Muscle of leg (tissue), 3 donors: ENCODE measurements at regions not wholly inside any gene's neighbourhood (a gene's known extent, or its start where the extent isn't known, plus 50 kb on each side); places are given as distances from the start of the nearest gene placed in this dataset.

Source experiments
- DNase-seq: peaks from one replicate; pipeline ENCODE4 v3.0.0; 2013
- H3K27ac ChIP-seq: one replicate; pipeline ENCODE4 v1.5.1; 2013; ENCODE audit warnings: mild to moderate bottlenecking, low read length, control low read depth
- H3K27me3 ChIP-seq: one replicate; pipeline ENCODE4 v1.6.1; 2013; ENCODE audit warnings: low read length; ENCODE audit not compliant: control insufficient read depth, insufficient read depth
- H3K36me3 ChIP-seq: one replicate; pipeline ENCODE4 v1.6.1; 2013; ENCODE audit warnings: low read length; ENCODE audit not compliant: control insufficient read depth, insufficient read depth
- H3K4me1 ChIP-seq: one replicate; pipeline ENCODE4 v1.6.1; 2013; ENCODE audit warnings: low read length; ENCODE audit not compliant: control insufficient read depth, insufficient read depth
- H3K4me3 ChIP-seq: one replicate; pipeline ENCODE4 v1.5.1; 2013; ENCODE audit warnings: low read length, control low read depth
- H3K9me3 ChIP-seq: replicated peaks from 2 replicates; pipeline ENCODE4 v1.6.1; 2013; ENCODE audit warnings: low read depth, low read length; ENCODE audit not compliant: control insufficient read depth
- WGBS: methylation state at CpG from one replicate; pipeline ENCODE4 v1.1.5; 2013; ENCODE audit warnings: missing lambda C conversion rate; ENCODE audit not compliant: insufficient coverage; 5-methylcytosine and 5-hydroxymethylcytosine counted together

DNA sequence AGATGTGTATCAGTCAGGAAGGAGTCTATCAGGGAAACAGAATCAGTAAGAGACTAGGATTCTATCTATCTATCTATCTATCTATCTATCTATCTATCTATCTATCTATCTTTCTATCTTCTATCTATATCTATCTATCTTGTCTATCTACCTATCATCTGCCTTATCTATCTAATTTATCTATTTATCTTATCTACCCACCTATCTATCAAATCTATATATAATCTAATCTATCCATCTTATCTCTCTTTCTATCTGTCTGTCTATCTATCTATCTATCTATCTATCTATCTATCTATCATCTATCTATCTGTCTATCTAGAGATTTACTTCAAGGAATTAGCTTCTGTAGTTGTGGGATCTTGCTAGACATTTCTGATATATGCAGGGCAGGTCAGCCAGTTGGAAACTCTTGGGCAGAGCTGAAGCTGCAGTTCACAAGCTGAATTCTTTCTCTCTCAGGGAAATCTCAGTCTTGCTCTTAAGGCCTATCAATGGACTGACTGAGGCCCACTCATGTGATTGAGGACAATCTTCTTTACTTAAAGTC is 140.2 kb upstream of the JUN start:
- no peak for DNase-seq
- Histone ChIP-seq H3K4me1 (peaks cover 12% of the 10 kb centered on the region), H3K27me3 (no peaks in the 10 kb centered on the region), H3K9me3 (no peaks in the 10 kb centered on the region), H3K4me3 (no peak overlapping the region), H3K27ac (no peak overlapping the region), H3K36me3 (no peaks in the 10 kb centered on the region)

DNA sequence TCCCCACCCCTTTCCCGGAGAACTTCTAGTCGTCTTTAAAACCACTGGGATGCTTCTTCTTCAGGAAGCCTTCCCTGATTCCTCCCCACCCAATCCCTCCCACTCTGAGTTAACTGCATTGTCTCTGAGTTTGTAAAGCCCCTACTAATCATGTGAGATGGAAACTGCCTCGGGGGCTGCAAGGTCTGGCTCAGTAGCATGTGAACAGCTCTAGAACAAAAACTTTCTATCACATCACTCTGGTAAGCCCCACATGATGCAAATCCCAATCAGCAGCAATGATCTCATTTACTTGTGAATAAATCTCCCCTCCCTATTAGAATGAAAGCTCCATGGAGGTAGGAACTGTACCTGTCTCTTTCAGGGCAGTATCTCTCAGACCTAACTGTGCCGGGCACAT is 141.0 kb upstream of the JUN start:
- Histone ChIP-seq H3K4me3 (no peak overlapping the region), H3K4me1 (peaks cover 12% of the 10 kb centered on the region), H3K27ac (no peak overlapping the region), H3K27me3 (no peaks in the 10 kb centered on the region), H3K36me3 (no peaks in the 10 kb centered on the region), H3K9me3 (no peaks in the 10 kb centered on the region)
- DNase-seq: no peak
- WGBS: 93% methylated on average over 2 of the region's 4 CpGs

DNA sequence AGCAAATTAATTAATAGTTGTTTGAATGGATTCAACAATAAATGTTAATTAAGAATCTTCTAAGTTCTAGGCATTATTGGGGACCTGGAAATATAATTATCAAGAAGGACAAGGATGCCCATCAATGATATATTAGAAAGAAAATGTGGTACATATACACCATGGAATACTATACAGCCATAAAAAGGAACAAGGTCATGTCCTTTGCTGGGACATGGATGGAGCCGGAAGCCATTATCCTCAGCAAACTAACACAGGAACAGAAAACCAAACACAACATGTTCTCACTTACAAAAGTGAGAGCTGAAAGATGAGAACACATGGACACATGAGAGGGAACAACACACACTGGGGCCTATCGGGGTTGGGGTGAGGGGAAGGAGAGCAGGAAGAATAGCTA is 141.4 kb upstream of the JUN start:
- no CpG with 5 or more reads among the region's 2 CpGs for WGBS
- Histone ChIP-seq H3K4me3 (no peak overlapping the region), H3K9me3 (no peaks in the 10 kb centered on the region), H3K4me1 (peaks cover 12% of the 10 kb centered on the region), H3K27me3 (no peaks in the 10 kb centered on the region), H3K27ac (no peak overlapping the region), H3K36me3 (no peaks in the 10 kb centered on the region)
- DNase-seq: no peak

DNA sequence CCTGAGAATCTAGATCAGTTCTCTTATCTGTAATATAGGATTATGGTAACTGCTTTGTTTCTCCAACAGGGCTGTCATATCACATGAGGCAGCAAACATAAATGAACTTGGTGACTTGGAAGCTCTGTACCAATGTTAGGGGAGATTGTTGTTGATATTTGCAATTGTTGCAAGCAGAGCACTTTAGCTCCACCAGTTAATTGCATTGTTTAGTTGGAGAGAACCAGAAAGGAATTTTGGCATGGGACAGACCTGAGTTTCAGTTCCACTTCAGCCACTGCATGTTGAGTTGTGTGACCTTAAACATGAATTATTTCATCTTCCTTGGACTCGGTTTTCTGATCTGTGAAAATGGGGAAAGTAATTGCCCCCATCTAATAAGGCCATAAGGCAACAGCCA is 142.3 kb upstream of the JUN start:
- WGBS: no CpG with 5 or more reads among the region's 1 CpG
- Histone ChIP-seq H3K27me3 (no peaks in the 10 kb centered on the region), H3K4me1 (peaks cover 12% of the 10 kb centered on the region), H3K27ac (no peak overlapping the region), H3K4me3 (no peak overlapping the region), H3K9me3 (no peaks in the 10 kb centered on the region), H3K36me3 (no peaks in the 10 kb centered on the region)
- DNase-seq: no peak

DNA sequence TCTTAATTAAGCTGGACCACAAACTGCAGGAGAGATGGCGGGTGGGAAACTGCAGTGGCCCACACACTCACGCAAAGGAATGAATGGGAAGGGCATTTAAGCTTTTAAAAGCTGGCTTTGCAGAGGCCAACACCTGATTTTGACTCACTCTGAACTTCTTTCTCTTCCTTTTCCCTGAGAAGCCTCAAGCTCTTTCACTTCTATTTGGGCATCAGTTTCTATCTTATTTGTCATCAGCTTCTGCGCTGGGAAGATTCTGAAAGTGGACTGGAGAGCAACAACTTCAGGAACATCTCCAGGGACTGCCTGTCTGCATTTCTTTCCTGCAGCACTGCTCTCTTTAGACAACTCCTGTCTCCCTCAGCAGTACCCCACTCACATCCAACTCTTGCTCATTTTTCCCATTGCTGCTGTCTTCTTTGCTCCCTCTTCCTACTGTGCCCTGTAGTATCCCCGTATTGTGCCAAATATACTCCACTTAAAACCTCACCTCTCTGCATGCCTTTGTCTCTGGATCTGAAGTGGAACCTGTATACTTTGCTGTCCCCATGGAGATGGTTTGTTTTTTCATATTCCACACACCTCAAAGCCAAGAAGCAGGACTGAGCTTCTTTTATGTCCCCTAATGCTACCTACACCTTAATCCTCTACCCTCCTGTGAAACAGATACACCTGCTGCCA is 143.3 kb upstream of the JUN start:
- Histone ChIP-seq H3K4me3 (no peak overlapping the region), H3K27ac (no peak overlapping the region), H3K9me3 (no peaks in the 10 kb centered on the region), H3K36me3 (no peaks in the 10 kb centered on the region), H3K27me3 (no peaks in the 10 kb centered on the region), H3K4me1 (peaks cover 8% of the 10 kb centered on the region)
- no peak for DNase-seq
- 30% methylated on average over 2 of the region's 4 CpGs for WGBS

DNA sequence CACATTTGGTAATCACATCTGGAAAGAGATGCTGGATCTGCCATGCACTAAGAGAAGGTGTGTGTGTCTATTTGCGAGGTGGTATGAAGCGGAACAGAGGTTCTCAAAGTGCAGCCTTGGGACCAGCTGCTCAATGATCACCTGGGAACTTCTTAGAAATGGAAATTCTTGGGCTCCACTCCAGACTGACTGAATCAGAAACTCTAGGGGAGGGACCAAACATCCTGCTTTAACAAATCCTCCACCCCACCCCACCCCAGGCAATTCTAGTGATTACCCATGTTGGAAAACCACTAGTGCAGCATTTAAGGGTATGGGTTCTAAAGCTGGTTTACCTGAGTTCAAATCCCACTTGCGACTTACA is 143.9 kb upstream of the JUN start:
- WGBS: 40% methylated on average over 1 of the region's 3 CpGs
- Histone ChIP-seq H3K4me1 (peaks cover 3% of the 10 kb centered on the region), H3K4me3 (no peak overlapping the region), H3K36me3 (no peaks in the 10 kb centered on the region), H3K9me3 (no peaks in the 10 kb centered on the region), H3K27me3 (no peaks in the 10 kb centered on the region), H3K27ac (no peak overlapping the region)
- no peak for DNase-seq

DNA sequence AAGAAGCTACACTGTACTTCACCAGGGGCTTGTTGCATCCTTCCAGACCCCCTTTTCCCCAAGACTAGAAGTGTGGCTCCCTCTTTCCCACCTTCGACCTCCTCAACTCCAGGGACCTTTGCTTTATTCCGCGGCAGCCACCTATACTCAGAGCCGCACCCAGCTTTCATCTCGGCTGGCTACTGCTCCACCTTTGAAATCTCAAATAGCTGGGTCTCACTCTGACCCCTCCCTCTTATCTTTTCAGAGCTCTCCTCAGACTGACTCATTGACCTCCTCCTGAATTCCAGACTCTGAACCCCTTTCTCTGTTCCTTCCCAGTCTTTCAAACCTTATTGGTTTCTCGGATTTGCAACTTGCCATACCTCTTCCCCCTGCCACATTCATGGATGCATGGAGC is 144.7 kb upstream of the JUN start:
- Histone ChIP-seq H3K27ac (no peak overlapping the region), H3K27me3 (no peaks in the 10 kb centered on the region), H3K4me3 (no peak overlapping the region), H3K4me1 (no peaks in the 10 kb centered on the region), H3K9me3 (no peaks in the 10 kb centered on the region), H3K36me3 (no peaks in the 10 kb centered on the region)
- WGBS: 94% methylated on average over 6 of the region's 6 CpGs
- DNase-seq: no peak

DNA sequence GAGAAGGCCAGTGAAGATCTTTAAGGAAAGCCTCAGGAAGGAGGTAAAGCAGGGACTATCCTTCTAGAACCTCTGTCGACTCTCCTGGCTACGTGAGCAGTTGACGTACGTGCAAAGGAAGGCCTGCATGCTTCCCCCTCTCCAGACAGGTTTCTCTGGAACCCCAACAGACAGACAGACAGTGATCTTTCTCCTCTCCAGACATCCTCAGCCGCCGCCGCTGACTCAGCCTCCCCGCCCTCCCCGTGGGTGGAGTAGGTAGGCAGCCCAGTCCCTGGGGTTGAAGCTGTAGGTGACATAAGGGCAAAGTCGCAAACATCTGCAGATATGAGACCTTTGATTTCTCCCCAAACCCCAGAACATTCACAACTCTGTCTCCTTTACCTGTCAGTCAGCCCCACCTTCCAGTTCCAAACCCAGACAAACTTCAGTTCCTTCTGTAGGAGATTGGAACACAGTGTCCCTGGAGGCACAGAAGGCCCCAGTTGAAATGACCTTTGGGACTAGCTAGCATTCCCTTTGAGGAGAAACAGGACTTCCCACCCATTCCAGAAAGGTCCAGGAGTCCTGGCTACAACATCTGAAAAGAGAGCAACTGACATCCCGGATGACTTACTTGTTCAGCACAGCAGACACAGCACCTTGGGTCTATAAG is 146.0 kb upstream of the JUN start:
- H3K27ac ChIP-seq: no peak overlapping the region
- no peaks in the 10 kb centered on the region for H3K9me3 ChIP-seq
- no peaks in the 10 kb centered on the region for H3K4me1 ChIP-seq
- 89% methylated on average over 3 of the region's 11 CpGs for WGBS
- no peak for DNase-seq
- no peaks in the 10 kb centered on the region for H3K36me3 ChIP-seq
- no peak overlapping the region for H3K4me3 ChIP-seq
- H3K27me3 ChIP-seq: no peaks in the 10 kb centered on the region

DNA sequence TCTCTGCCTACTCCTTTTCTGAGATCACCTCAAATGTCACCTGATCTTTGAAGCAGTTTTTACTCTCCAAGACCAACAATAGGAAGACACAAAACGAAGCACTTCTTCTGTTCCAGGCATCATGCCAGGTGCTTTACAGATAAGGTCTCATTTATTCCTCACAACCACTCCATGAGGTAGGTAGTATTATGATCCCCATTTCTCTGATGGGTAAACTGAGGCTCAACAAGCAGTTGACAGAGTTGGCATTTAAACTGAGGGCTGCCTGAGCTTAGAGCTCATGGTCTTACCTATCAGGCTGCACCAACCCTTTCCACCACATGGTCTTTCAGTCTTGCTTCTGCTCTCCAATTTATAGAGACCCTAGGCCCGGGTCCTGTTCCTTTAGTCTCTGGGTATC is 147.2 kb upstream of the JUN start:
- H3K27me3 ChIP-seq: no peaks in the 10 kb centered on the region
- H3K36me3 ChIP-seq: no peaks in the 10 kb centered on the region
- no peak overlapping the region for H3K27ac ChIP-seq
- no peaks in the 10 kb centered on the region for H3K9me3 ChIP-seq
- WGBS: 91% methylated on average over 1 of the region's 2 CpGs
- no peak for DNase-seq
- H3K4me3 ChIP-seq: no peak overlapping the region
- no peaks in the 10 kb centered on the region for H3K4me1 ChIP-seq

DNA sequence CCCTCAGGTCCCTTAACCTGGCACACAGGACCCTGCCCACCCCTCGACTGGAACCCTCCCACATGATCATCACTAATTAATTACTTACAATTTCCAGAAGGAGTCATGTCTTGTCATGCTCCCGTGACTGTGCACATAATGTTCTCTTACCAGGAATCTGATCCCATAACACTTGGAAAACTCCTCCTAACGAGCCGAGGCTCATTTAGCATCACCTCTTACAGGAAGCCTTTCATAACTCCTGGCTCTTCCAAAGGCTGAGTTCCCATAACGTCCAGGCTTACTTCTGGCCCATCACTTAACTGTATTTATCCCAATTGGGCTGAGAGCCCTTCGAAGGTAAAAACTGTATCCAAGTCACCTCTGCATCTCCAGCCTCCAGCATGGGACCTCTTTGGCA is 147.9 kb upstream of the JUN start:
- H3K27ac ChIP-seq: no peak overlapping the region
- no peaks in the 10 kb centered on the region for H3K9me3 ChIP-seq
- no peaks in the 10 kb centered on the region for H3K4me1 ChIP-seq
- no peak for DNase-seq
- no peak overlapping the region for H3K4me3 ChIP-seq
- no peaks in the 10 kb centered on the region for H3K27me3 ChIP-seq
- 67% methylated on average over 5 of the region's 6 CpGs for WGBS
- H3K36me3 ChIP-seq: no peaks in the 10 kb centered on the region
